CD14-positive monocyte (primary cell): ENCODE measurements at regions not wholly inside any gene's neighbourhood (a gene's known extent, or its start where the extent isn't known, plus 50 kb on each side); places are given as distances from the start of the nearest gene placed in this dataset.
A peak's percentile ranks its signal among the peaks of the same experiment; 100 is the strongest.

Experiments
- DNase-seq, 3 donors: peaks; one replicate each; pipeline ENCODE4 v3.0.0-alpha.2; 2011 to 2022
- H2AFZ ChIP-seq: 2 replicates; pipeline ENCODE4 v1.6.0; 2012; ENCODE audit warnings: mild to moderate bottlenecking, low read depth, low read length, inconsistent platforms; ENCODE audit not compliant: insufficient read depth, poor library complexity, severe bottlenecking
- H3K27ac ChIP-seq, 2 donors: 1 replicate in 1 of 2; 2 replicates in 1 of 2; pipeline ENCODE4 v1.5.1; 2012 to 2013; ENCODE audit warnings: low read length in 2 of 2, control low read depth in 1 of 2, inconsistent platforms in 1 of 2, low read depth in 1 of 2, mild to moderate bottlenecking in 1 of 2
- H3K27me3 ChIP-seq, 2 donors: one replicate each; pipeline versions ENCODE4 v1.6.0 to v1.6.1; 2011 to 2013; ENCODE audit warnings: low read length in 2 of 2; ENCODE audit not compliant: control insufficient read depth in 2 of 2, insufficient read depth in 2 of 2
- H3K36me3 ChIP-seq, 2 donors: replicated peaks in 1 of 2; 1 replicate in 1 of 2; 2 replicates in 1 of 2; pipeline versions ENCODE4 v1.5.1 to v1.6.1; 2012 to 2013; ENCODE audit warnings: low read length in 2 of 2, control low read depth in 1 of 2, inconsistent platforms in 1 of 2, mild to moderate bottlenecking in 1 of 2; ENCODE audit not compliant: insufficient read depth in 2 of 2, control insufficient read depth in 1 of 2
- H3K4me1 ChIP-seq, 2 donors: 1 replicate in 1 of 2; 2 replicates in 1 of 2; pipeline versions ENCODE4 v1.5.1 to v1.6.1; 2012 to 2013; ENCODE audit warnings: low read length in 2 of 2, control low read depth in 1 of 2, inconsistent platforms in 1 of 2, mild to moderate bottlenecking in 1 of 2, moderate library complexity in 1 of 2; ENCODE audit not compliant: insufficient read depth in 2 of 2, control insufficient read depth in 1 of 2
- H3K4me2 ChIP-seq: replicated peaks from 2 replicates; pipeline ENCODE3; 2012; ENCODE audit warnings: low read length, moderate library complexity, mild to moderate bottlenecking; ENCODE audit not compliant: poor library complexity, severe bottlenecking; ENCODE audit errors: extremely low read depth
- H3K4me3 ChIP-seq, 3 experiments: fragments of 200-600 bp in 1 of 3; sonication (generic) in 1 of 3; replicated peaks in 1 of 3; 1 replicate in 2 of 3; 2 replicates in 1 of 3; pipeline ENCODE4 v1.5.1; 2011 to 2013; ENCODE audit warnings: low read length in 3 of 3, mild to moderate bottlenecking in 3 of 3, control low read depth in 2 of 3, low read depth in 2 of 3, inconsistent platforms in 1 of 3, moderate library complexity in 1 of 3
- H3K79me2 ChIP-seq: 2 replicates; pipeline ENCODE4 v1.6.0; 2012; ENCODE audit warnings: mild to moderate bottlenecking, control low read depth, inconsistent platforms, low read length, moderate library complexity; ENCODE audit not compliant: insufficient read depth
- H3K9ac ChIP-seq: 2 replicates; pipeline ENCODE4 v1.6.0; 2017; ENCODE audit warnings: low read length, mild to moderate bottlenecking; ENCODE audit not compliant: insufficient read depth, poor library complexity, severe bottlenecking
- H3K9me3 ChIP-seq, 2 donors: replicated peaks in 1 of 2; 1 replicate in 1 of 2; 2 replicates in 1 of 2; pipeline versions ENCODE4 v1.5.1 to v1.6.1; 2012 to 2013; ENCODE audit warnings: low read length in 2 of 2, control low read depth in 1 of 2; ENCODE audit not compliant: control insufficient read depth in 1 of 2, insufficient read depth in 1 of 2
- H4K20me1 ChIP-seq: 2 replicates; pipeline ENCODE4 v1.6.0; 2012; ENCODE audit warnings: mild to moderate bottlenecking, low read length, control low read depth, moderate library complexity; ENCODE audit not compliant: insufficient read depth
- H3K27ac Mint-ChIP-seq, 7 donors: one replicate each; pipeline ENCODE4 v1.8.0; 2020; ENCODE audit warnings: mild to moderate bottlenecking in 7 of 7, mixed read lengths in 7 of 7, moderate library complexity in 6 of 7, inconsistent platforms in 2 of 7
- H3K27me3 Mint-ChIP-seq, 3 donors: one replicate each; pipeline ENCODE4 v1.8.0; 2021 to 2022; ENCODE audit warnings: low read depth in 3 of 3, mild to moderate bottlenecking in 3 of 3, mixed read lengths in 3 of 3, moderate library complexity in 3 of 3, inconsistent platforms in 1 of 3
- H3K36me3 Mint-ChIP-seq, 2 donors: one replicate each; pipeline ENCODE4 v1.8.0; 2020; ENCODE audit warnings: mixed read lengths in 2 of 2, inconsistent platforms in 1 of 2, mild to moderate bottlenecking in 1 of 2
- H3K4me1 Mint-ChIP-seq: one replicate; pipeline ENCODE4 v1.8.0; 2020; ENCODE audit warnings: mild to moderate bottlenecking, mixed read lengths
- H3K4me3 Mint-ChIP-seq, 2 donors: one replicate each; pipeline ENCODE4 v1.8.0; 2020; ENCODE audit warnings: mild to moderate bottlenecking in 2 of 2, mixed read lengths in 2 of 2, moderate library complexity in 1 of 2
- H3K9me3 Mint-ChIP-seq, 7 donors: one replicate each; pipeline ENCODE4 v1.8.0; 2020 to 2022; ENCODE audit warnings: mixed read lengths in 7 of 7, mild to moderate bottlenecking in 6 of 7, moderate library complexity in 6 of 7, inconsistent platforms in 2 of 7
- CTCF ChIP-seq: fragments of 200-600 bp; IDR thresholded peaks from one replicate; pipeline ENCODE4 v1.8.0; 2022; ENCODE audit warnings: antibody characterized with exemption, mild to moderate bottlenecking
- WGBS: methylation state at CpG from one replicate; pipeline ENCODE4 v1.1.5; 2013; ENCODE audit warnings: missing lambda C conversion rate; ENCODE audit not compliant: insufficient coverage; 5-methylcytosine and 5-hydroxymethylcytosine counted together
- intact Hi-C, 2 donors: fragments of 100-400 bp; cut with micrococcal nuclease; formaldehyde crosslinking; loops; one replicate each; pipeline versions ENCODE4 v1.15.0 to v1.15.1; 2023

GRCh38 chr14:31961896-31962295 is 115.2 kb upstream of the ARHGAP5 start:
- no peak for DNase-seq
- H3K79me2 ChIP-seq = no peaks in the 10 kb centered on the region
- no peak overlapping the region for H3K9ac ChIP-seq
- no peak overlapping the region for H2AFZ ChIP-seq
- no peak overlapping the region for H3K4me3 Mint-ChIP-seq
- H3K9me3 Mint-ChIP-seq = peaks cover 0 to 13% (median 10%) of the 10 kb centered on the region in 7 donors
- H3K4me2 ChIP-seq = no peak overlapping the region
- H3K27me3 Mint-ChIP-seq = peaks cover 0 to 5% (median 0%) of the 10 kb centered on the region in 3 donors
- TF ChIP-seq CTCF = no peak
- no peaks in the 10 kb centered on the region for H3K36me3 ChIP-seq
- H3K4me3 ChIP-seq = no peak overlapping the region
- no peaks in the 10 kb centered on the region for H4K20me1 ChIP-seq
- peak overlapping the region in 1 of 7 donors; percentile 43 for H3K27ac Mint-ChIP-seq
- no peaks in the 10 kb centered on the region for H3K4me1 ChIP-seq
- H3K27me3 ChIP-seq = no peaks in the 10 kb centered on the region
- intact Hi-C loops = no loop called here
- H3K4me1 Mint-ChIP-seq = no peaks in the 10 kb centered on the region
- peaks cover 0 to 3% of the 10 kb centered on the region in 2 donors for H3K9me3 ChIP-seq
- H3K27ac ChIP-seq = no peak overlapping the region
- WGBS = 100% methylated on average over 1 of the region's 3 CpGs
- H3K36me3 Mint-ChIP-seq = no peaks in the 10 kb centered on the region

GRCh38 chr14:31962920-31963319 is 114.2 kb upstream of the ARHGAP5 start:
- WGBS = 100% methylated on average over 1 of the region's 4 CpGs
- Histone ChIP-seq H3K4me1 (peaks cover 0 to under 1% of the 10 kb centered on the region in 2 donors), H3K4me3 (no peak overlapping the region), H3K79me2 (no peaks in the 10 kb centered on the region), H4K20me1 (no peaks in the 10 kb centered on the region), H2AFZ (no peak overlapping the region), H3K27ac (no peak overlapping the region), H3K27me3 (no peaks in the 10 kb centered on the region), H3K36me3 (no peaks in the 10 kb centered on the region), H3K4me2 (no peak overlapping the region), H3K9ac (no peak overlapping the region), H3K9me3 (peaks cover 0 to 3% of the 10 kb centered on the region in 2 donors)
- no peak for DNase-seq
- intact Hi-C loops = no loop called here
- Mint-ChIP-seq H3K9me3 (peaks cover 0 to 15% (median 9%) of the 10 kb centered on the region in 7 donors), H3K4me1 (no peaks in the 10 kb centered on the region), H3K27ac (no peak overlapping the region), H3K4me3 (no peak overlapping the region), H3K27me3 (peaks cover 0 to 3% (median 0%) of the 10 kb centered on the region in 3 donors), H3K36me3 (no peaks in the 10 kb centered on the region)
- TF ChIP-seq CTCF = no peak
